OCI-LY1 (cell line): ENCODE measurements at regions not wholly inside any gene's neighbourhood (a gene's known extent, or its start where the extent isn't known, plus 50 kb on each side); places are given as distances from the start of the nearest gene placed in this dataset.

Source experiments
- CTCF ChIP-seq: fragments of 200-600 bp; sonication (generic), shearing (Covaris generic); IDR thresholded peaks from 2 replicates; pipeline ENCODE4 v1.5.1; 2017; ENCODE audit warnings: mild to moderate bottlenecking, antibody characterized with exemption, low read length, moderate library complexity, mixed read lengths
- EZH2 ChIP-seq: fragments of 200-600 bp; sonication (generic), shearing (Covaris generic); IDR thresholded peaks from 2 replicates; pipeline ENCODE4 v1.8.0; 2017; ENCODE audit warnings: borderline replicate concordance, mixed run types, mild to moderate bottlenecking, antibody characterized with exemption, low read length, moderate library complexity, mixed read lengths

- TF ChIP-seq CTCF (peak; percentile 28; the same call in 1 of the 2 replicates), EZH2 (no peak)
These were observed 477.5 kb downstream of the PTPRU start for GRCh38 chr1:29713857-29714256.
